ENCODE measurements at regions not wholly inside any gene's neighbourhood (a gene's known extent, or its start where the extent isn't known, plus 50 kb on each side); places are given as distances from the start of the nearest gene placed in this dataset.

DNA sequence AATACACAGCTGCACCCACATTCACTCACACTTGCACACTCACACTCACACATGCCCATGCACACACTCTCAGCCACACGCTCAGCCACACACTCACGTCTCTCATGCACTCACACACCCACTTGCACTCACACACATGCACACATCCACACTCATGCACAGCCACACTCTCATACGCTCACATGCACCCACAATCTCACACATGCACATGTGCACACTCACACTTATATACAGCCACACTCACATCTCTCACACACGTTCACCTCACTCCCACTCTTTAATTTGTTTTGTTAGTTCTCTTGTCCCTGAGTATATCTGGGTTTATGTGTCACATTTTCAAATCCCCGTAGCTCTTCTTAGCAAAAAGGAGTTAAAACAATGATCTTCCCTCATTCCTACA, 114.9 kb downstream of the LRATD1 start:
- TF ChIP-seq, protein P1, sequence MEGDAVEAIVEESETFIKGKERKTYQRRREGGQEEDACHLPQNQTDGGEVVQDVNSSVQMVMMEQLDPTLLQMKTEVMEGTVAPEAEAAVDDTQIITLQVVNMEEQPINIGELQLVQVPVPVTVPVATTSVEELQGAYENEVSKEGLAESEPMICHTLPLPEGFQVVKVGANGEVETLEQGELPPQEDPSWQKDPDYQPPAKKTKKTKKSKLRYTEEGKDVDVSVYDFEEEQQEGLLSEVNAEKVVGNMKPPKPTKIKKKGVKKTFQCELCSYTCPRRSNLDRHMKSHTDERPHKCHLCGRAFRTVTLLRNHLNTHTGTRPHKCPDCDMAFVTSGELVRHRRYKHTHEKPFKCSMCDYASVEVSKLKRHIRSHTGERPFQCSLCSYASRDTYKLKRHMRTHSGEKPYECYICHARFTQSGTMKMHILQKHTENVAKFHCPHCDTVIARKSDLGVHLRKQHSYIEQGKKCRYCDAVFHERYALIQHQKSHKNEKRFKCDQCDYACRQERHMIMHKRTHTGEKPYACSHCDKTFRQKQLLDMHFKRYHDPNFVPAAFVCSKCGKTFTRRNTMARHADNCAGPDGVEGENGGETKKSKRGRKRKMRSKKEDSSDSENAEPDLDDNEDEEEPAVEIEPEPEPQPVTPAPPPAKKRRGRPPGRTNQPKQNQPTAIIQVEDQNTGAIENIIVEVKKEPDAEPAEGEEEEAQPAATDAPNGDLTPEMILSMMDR (IDR thresholded peaks at IDR 0.05; ENCODE audit: insufficient read depth, low read length): no peak
- TF ChIP-seq POLR2AphosphoS5 (IDR thresholded peaks at IDR 0.05; ENCODE audit: low read depth): no peak
- TF ChIP-seq SPI1 (IDR thresholded peaks at IDR 0.05; ENCODE audit: borderline replicate concordance, low read depth): no peak

Measured in HL-60 (cell line).